ENCODE measurements at regions not wholly inside any gene's neighbourhood (a gene's known extent, or its start where the extent isn't known, plus 50 kb on each side); places are given as distances from the start of the nearest gene placed in this dataset.

GRCh38 chrX:2572740-2573139 is 72.0 kb upstream of the DHRSX start:
- peaks cover 8% of the 10 kb centered on the region for H3K27me3 Mint-ChIP-seq (ENCODE audit: unreplicated experiment)
- no peak overlapping the region for H3K27ac Mint-ChIP-seq (ENCODE audit: unreplicated experiment)
- TF ChIP-seq CTCF (IDR thresholded peaks at IDR 0.05; ENCODE audit: partially characterized antibody, unreplicated experiment), result no peak
- H3K36me3 Mint-ChIP-seq (ENCODE audit: unreplicated experiment), result peaks cover 5% of the 10 kb centered on the region
- no peak for DNase-seq
- H3K9me3 Mint-ChIP-seq (ENCODE audit: unreplicated experiment), result peaks cover 3% of the 10 kb centered on the region
- H3K4me3 Mint-ChIP-seq (ENCODE audit: unreplicated experiment), result no peak overlapping the region
- H3K4me1 Mint-ChIP-seq (ENCODE audit: low read depth, unreplicated experiment), result no peaks in the 10 kb centered on the region

- H3K4me3 Mint-ChIP-seq (ENCODE audit: unreplicated experiment), result no peak overlapping the region
- H3K4me1 Mint-ChIP-seq (ENCODE audit: low read depth, unreplicated experiment), result no peaks in the 10 kb centered on the region
- peaks cover 5% of the 10 kb centered on the region for H3K36me3 Mint-ChIP-seq (ENCODE audit: unreplicated experiment)
- H3K27ac Mint-ChIP-seq (ENCODE audit: unreplicated experiment), result no peak overlapping the region
- peaks cover 9% of the 10 kb centered on the region for H3K27me3 Mint-ChIP-seq (ENCODE audit: unreplicated experiment)
- no peak for TF ChIP-seq CTCF (IDR thresholded peaks at IDR 0.05; ENCODE audit: partially characterized antibody, unreplicated experiment)
- peaks cover 2% of the 10 kb centered on the region for H3K9me3 Mint-ChIP-seq (ENCODE audit: unreplicated experiment)
- no peak for DNase-seq
These were observed 67.3 kb upstream of the DHRSX start for GRCh38 chrX:2568125-2568524.

GRCh38 chrX:2566055-2566454 is 65.3 kb upstream of the DHRSX start:
- Mint-ChIP-seq H3K9me3 (ENCODE audit: unreplicated experiment) (peaks cover 2% of the 10 kb centered on the region), H3K36me3 (ENCODE audit: unreplicated experiment) (peaks cover 5% of the 10 kb centered on the region), H3K4me3 (ENCODE audit: unreplicated experiment) (no peak overlapping the region), H3K27ac (ENCODE audit: unreplicated experiment) (no peak overlapping the region), H3K4me1 (ENCODE audit: low read depth, unreplicated experiment) (no peaks in the 10 kb centered on the region), H3K27me3 (ENCODE audit: unreplicated experiment) (peaks cover 11% of the 10 kb centered on the region)
- DNase-seq, result no peak
- TF ChIP-seq CTCF (IDR thresholded peaks at IDR 0.05; ENCODE audit: partially characterized antibody, unreplicated experiment), result no peak

- no peak for DNase-seq
- Mint-ChIP-seq H3K36me3 (ENCODE audit: unreplicated experiment) (no peaks in the 10 kb centered on the region), H3K27ac (ENCODE audit: unreplicated experiment) (no peak overlapping the region), H3K27me3 (ENCODE audit: unreplicated experiment) (peaks cover 4% of the 10 kb centered on the region), H3K9me3 (ENCODE audit: unreplicated experiment) (peaks cover 3% of the 10 kb centered on the region), H3K4me1 (ENCODE audit: low read depth, unreplicated experiment) (no peaks in the 10 kb centered on the region), H3K4me3 (ENCODE audit: unreplicated experiment) (no peak overlapping the region)
- no peak for TF ChIP-seq CTCF (IDR thresholded peaks at IDR 0.05; ENCODE audit: partially characterized antibody, unreplicated experiment)
These were observed 60.7 kb upstream of the DHRSX start for GRCh38 chrX:2561456-2561855.

- peaks cover 5% of the 10 kb centered on the region for H3K9me3 Mint-ChIP-seq (ENCODE audit: unreplicated experiment)
- H3K4me1 Mint-ChIP-seq (ENCODE audit: low read depth, unreplicated experiment), result no peaks in the 10 kb centered on the region
- H3K4me3 Mint-ChIP-seq (ENCODE audit: unreplicated experiment), result no peak overlapping the region
These were observed 58.3 kb upstream of the DHRSX start for GRCh38 chrX:2559124-2559523.

More at GRCh38 chrX:2559124-2559523, 58.3 kb upstream of the DHRSX start:
- no peak for TF ChIP-seq CTCF (IDR thresholded peaks at IDR 0.05; ENCODE audit: partially characterized antibody, unreplicated experiment)
- DNase-seq, result no peak
- no peak overlapping the region for H3K27ac Mint-ChIP-seq (ENCODE audit: unreplicated experiment)
- H3K36me3 Mint-ChIP-seq (ENCODE audit: unreplicated experiment), result peaks cover 5% of the 10 kb centered on the region
- peaks cover 5% of the 10 kb centered on the region for H3K27me3 Mint-ChIP-seq (ENCODE audit: unreplicated experiment)

All from glutamatergic neuron (in vitro differentiated cells).